BE2C (cell line): ENCODE measurements at regions not wholly inside any gene's neighbourhood (a gene's known extent, or its start where the extent isn't known, plus 50 kb on each side); places are given as distances from the start of the nearest gene placed in this dataset.

ENCODE experiments used
- DNase-seq: peaks from one replicate; pipeline ENCODE4 v3.0.0-alpha.2; 2020
- H3K27me3 ChIP-seq: fragments of 250-450 bp; sonication (Bioruptor Pico); 2 replicates; pipeline ENCODE4 v1.5.1; 2020; ENCODE audit warnings: mild to moderate bottlenecking
- H3K36me3 ChIP-seq: fragments of 250-450 bp; sonication (Bioruptor Pico); 2 replicates; pipeline ENCODE4 v1.5.1; 2020; ENCODE audit warnings: mild to moderate bottlenecking
- H3K4me1 ChIP-seq: fragments of 250-450 bp; sonication (Bioruptor Pico); 2 replicates; pipeline ENCODE4 v1.5.1; 2020
- H3K4me3 ChIP-seq: 2 replicates; pipeline ENCODE4 v1.5.1; 2011; ENCODE audit warnings: low read depth, low read length
- H3K9me3 ChIP-seq: fragments of 250-450 bp; sonication (Bioruptor Pico); 2 replicates; pipeline ENCODE4 v1.5.1; 2020
- TF ChIP-seq, protein P1 (sequence below): IDR thresholded peaks from 2 replicates; pipeline ENCODE4 v1.5.1; 2012; ENCODE audit warnings: mild to moderate bottlenecking, low read depth, low read length

DNA sequence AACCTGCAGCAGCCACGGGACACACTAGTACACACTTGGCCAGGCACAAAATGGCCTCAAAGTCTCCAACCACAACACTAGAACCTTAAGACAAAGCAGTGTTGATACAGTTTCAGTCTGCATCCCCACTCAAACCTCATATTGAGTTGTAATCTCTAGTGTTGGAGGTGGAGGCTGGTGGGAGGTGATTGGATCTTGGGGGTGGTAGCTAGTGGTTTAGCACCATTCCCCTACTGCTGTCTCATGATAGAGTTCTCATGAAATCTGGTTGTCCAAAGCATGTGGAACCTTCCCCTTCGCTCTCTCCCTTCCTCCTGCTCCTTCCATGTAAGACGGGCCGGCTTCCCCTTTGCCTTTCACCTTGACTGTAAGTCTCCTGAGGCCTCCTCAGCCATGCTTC lies 638.7 kb downstream of the UQCRFS1 start:
- no peaks in the 10 kb centered on the region for H3K9me3 ChIP-seq
- H3K27me3 ChIP-seq: no peaks in the 10 kb centered on the region
- no peak for DNase-seq
- no peak overlapping the region for H3K4me3 ChIP-seq
- no peaks in the 10 kb centered on the region for H3K36me3 ChIP-seq
- TF ChIP-seq, protein P1, sequence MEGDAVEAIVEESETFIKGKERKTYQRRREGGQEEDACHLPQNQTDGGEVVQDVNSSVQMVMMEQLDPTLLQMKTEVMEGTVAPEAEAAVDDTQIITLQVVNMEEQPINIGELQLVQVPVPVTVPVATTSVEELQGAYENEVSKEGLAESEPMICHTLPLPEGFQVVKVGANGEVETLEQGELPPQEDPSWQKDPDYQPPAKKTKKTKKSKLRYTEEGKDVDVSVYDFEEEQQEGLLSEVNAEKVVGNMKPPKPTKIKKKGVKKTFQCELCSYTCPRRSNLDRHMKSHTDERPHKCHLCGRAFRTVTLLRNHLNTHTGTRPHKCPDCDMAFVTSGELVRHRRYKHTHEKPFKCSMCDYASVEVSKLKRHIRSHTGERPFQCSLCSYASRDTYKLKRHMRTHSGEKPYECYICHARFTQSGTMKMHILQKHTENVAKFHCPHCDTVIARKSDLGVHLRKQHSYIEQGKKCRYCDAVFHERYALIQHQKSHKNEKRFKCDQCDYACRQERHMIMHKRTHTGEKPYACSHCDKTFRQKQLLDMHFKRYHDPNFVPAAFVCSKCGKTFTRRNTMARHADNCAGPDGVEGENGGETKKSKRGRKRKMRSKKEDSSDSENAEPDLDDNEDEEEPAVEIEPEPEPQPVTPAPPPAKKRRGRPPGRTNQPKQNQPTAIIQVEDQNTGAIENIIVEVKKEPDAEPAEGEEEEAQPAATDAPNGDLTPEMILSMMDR: no peak
- H3K4me1 ChIP-seq: no peaks in the 10 kb centered on the region

DNA sequence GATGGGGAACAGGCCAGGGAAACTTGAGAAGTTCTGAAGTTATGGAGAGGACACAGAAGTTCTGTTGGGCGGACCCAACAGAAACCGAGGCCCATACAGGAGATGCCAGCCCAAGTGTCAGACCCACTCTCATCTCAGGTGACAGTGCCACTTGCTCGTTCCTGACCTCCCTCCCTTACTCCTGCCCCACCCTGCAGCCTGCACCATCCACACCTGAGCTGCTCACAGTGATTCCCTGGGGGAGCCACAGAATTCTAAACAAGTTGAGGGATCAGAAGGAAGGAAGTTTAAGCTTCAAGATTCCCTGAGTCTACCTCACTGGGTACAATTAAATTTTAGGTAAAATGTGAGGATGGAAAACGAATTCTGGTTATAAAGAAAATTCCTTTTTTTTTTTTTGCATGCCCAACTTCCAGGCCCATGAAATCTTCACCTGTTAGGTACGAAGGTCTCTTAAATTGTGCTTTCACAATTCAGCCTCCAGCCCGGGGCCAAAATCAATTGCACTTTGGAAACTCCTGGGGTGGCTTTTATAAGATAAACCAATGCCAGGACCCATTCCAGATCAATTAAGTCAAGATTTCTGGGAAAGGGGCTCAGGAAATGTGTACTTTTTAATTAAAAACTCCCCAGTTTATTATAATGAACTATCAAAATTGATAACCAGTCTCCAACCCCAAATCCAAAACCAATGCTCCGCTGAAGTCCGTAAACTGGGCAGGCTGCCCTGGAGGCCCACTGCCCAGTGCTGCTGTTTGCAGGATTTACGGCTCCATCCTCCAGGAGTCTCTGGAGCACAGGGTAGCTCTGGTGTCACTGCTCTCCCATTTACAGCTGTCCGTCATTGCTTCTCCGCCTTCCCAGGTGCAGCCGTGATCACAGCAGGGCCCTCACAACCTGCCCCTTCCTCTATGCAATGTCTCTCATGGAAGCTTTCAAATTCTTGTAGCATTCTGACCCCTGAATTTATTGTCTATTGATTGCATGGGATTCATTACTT lies 643.5 kb downstream of the UQCRFS1 start:
- H3K4me1 ChIP-seq: no peaks in the 10 kb centered on the region
- no peaks in the 10 kb centered on the region for H3K36me3 ChIP-seq
- H3K4me3 ChIP-seq: no peak overlapping the region
- H3K9me3 ChIP-seq: no peaks in the 10 kb centered on the region
- no peak for DNase-seq
- H3K27me3 ChIP-seq: no peaks in the 10 kb centered on the region
- TF ChIP-seq, protein P1: no peak

DNA sequence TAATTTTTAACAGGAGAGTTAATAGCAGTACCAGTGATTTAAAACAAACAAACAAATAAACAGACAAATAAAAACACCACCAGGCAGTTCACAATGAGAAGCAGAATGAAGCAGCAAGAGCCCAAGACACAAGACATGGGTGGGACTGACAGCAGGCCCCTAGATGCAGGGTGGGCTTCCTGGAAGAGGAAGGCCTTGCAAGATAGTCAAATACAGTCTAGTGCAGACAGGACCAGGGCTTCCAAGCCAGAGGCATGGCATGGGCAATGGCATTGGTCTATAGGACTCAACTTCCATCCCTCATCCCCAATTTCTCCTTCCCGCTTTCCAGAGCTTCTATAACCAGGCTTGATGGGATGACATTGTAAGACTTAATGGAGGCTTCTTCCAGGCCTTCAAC lies 645.1 kb downstream of the UQCRFS1 start:
- Histone ChIP-seq H3K4me3 (no peak overlapping the region), H3K4me1 (no peaks in the 10 kb centered on the region), H3K9me3 (no peaks in the 10 kb centered on the region), H3K27me3 (no peaks in the 10 kb centered on the region), H3K36me3 (no peaks in the 10 kb centered on the region)
- no peak for DNase-seq
- TF ChIP-seq, protein P1: no peak

DNA sequence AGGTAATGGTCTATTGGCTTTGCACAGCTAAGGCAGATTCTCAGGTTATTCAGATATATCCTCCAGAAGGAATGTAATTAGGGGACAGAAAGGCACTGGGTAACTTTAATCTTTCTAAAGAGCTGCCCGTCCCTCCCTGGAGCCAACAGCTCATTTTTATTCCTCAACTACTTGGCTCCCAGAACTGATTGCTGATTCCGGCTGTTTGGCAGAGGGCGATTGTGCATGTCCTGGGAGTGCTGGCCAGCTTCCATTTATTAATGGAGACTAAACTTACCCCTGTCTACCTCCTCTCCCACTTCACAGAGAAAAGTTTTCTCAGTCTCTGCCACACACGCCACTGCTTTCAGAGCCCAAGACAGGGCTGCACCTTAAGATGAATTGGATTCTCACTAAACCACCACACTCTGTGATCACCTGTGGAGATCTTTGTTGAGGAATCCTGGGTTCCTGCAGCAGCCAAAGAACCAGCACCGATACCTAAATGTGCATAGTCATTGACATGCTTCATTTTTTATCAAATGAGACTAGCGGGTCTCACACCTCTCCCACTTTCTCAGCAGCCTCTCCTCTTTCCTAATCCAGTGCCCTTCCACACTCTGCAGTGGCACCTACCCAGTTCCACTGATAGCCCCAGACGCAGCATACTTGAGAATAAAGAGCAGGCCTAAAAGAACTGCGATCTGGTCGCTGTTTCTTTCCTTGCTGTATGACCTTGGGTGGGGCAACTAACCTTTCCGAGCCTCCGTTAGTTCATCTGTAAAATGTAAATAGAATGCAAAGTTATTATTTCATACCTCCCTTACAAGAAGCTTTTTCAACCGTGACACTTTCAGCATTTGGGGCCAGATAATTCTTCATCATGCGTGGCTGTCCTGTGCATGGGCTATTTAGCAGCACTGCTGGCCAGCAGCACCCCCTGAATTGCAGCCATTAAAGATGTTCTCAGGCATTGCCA lies 648.7 kb downstream of the UQCRFS1 start:
- TF ChIP-seq, protein P1: no peak
- no peak overlapping the region for H3K4me3 ChIP-seq
- DNase-seq: no peak
- H3K27me3 ChIP-seq: no peaks in the 10 kb centered on the region
- H3K36me3 ChIP-seq: no peaks in the 10 kb centered on the region
- no peaks in the 10 kb centered on the region for H3K4me1 ChIP-seq
- H3K9me3 ChIP-seq: no peaks in the 10 kb centered on the region

DNA sequence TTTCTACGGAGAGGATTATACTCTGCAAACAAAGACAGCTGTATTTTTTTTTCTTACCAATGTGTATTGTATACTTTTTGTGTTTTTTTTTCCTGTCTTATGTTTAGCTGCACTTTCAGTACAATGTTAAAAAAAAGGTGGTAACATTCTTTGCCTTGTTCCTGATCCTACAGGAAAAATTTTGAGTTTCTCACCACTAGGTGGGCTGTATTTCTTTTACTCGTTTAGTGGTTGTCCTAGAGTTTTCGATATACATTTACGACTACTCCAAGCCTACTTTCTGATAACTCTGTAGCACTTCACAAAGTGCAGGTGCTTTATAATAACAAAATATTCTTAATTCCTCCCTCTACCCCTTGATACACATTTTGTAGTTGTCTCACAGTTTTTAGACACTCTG lies 652.2 kb downstream of the UQCRFS1 start:
- H3K27me3 ChIP-seq: no peaks in the 10 kb centered on the region
- TF ChIP-seq, protein P1: no peak
- no peaks in the 10 kb centered on the region for H3K4me1 ChIP-seq
- no peak for DNase-seq
- H3K9me3 ChIP-seq: no peaks in the 10 kb centered on the region
- no peak overlapping the region for H3K4me3 ChIP-seq
- H3K36me3 ChIP-seq: no peaks in the 10 kb centered on the region
